ENCODE measurements at regions not wholly inside any gene's neighbourhood (a gene's known extent, or its start where the extent isn't known, plus 50 kb on each side); places are given as distances from the start of the nearest gene placed in this dataset.
A peak's percentile ranks its signal among the peaks of the same experiment; 100 is the strongest.
"Not testable (repeated sequence)": the region's sequence is repeated elsewhere in the genome, so short reads cannot be mapped to it uniquely, and the experiment has no call there.

DNA sequence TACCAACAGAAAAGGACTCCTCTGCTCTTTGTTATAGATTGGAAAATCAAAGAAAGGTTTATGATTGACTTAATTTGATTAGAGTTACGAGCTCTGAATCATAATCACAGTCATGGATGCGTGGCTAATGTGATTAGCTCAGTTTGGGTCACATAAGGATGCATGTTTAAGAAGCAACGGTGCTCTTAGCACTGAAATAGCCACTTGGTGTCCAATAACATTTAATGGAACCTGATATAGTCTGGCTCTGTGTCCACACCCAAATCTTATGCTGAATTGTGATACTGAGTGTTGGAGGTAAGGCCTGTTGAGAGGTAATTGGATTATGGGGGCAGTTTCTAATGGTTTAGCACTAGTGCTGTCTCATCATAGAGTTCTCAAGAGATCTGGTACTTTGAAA, 501.6 kb downstream of the SLC6A15 start:
- ChIA-PET POLR2A (no interaction called here), CTCF (interaction anchor here (0.6 kb wide), 2 partner anchors 20 to 1674 kb away, joined by 3 to 5 read pairs; no protein-coding TSS in a partner anchor)
- no TSS peak for BruUV-seq (replicated peaks)
- Mint-ChIP-seq H3K9me3 (ENCODE audit: unreplicated experiment) (peaks cover 7% of the 10 kb centered on the region), H3K4me1 (ENCODE audit: insufficient read depth, unreplicated experiment) (no peaks in the 10 kb centered on the region), H3K36me3 (ENCODE audit: insufficient read depth, unreplicated experiment) (no peaks in the 10 kb centered on the region), H3K4me3 (ENCODE audit: unreplicated experiment) (no peak overlapping the region), H3K27me3 (ENCODE audit: insufficient read depth, unreplicated experiment) (no peaks in the 10 kb centered on the region), H3K27ac (ENCODE audit: low read depth, unreplicated experiment) (no peak overlapping the region)
- intact Hi-C loops (cut with micrococcal nuclease) = no loop called here
- DNase-seq (ENCODE audit: unreplicated experiment) = no peak
- TF ChIP-seq, protein P1, sequence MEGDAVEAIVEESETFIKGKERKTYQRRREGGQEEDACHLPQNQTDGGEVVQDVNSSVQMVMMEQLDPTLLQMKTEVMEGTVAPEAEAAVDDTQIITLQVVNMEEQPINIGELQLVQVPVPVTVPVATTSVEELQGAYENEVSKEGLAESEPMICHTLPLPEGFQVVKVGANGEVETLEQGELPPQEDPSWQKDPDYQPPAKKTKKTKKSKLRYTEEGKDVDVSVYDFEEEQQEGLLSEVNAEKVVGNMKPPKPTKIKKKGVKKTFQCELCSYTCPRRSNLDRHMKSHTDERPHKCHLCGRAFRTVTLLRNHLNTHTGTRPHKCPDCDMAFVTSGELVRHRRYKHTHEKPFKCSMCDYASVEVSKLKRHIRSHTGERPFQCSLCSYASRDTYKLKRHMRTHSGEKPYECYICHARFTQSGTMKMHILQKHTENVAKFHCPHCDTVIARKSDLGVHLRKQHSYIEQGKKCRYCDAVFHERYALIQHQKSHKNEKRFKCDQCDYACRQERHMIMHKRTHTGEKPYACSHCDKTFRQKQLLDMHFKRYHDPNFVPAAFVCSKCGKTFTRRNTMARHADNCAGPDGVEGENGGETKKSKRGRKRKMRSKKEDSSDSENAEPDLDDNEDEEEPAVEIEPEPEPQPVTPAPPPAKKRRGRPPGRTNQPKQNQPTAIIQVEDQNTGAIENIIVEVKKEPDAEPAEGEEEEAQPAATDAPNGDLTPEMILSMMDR (IDR thresholded peaks at IDR 0.05; ENCODE audit: unreplicated experiment) = no peak

DNA sequence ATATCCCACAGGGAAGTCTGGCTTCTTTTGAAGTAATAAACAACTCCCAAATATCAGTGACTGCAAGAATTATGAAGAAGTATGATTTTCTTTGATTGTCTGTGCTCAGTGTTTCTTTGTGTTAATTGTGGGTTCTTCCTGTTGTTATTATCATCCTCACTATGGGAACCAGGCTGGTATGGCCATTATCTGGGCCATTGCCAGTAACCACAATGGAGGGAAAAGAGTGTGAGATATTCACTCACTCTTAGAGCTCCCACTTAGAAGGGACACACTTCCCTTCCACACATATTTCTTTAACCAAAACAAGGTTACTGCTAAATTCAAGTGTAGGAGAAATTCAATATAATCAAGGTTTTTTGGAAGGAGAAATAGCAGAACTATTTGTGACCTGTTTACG, 503.7 kb downstream of the SLC6A15 start:
- H3K4me3 Mint-ChIP-seq (ENCODE audit: unreplicated experiment) = no peak overlapping the region
- intact Hi-C loops (cut with micrococcal nuclease) = no loop called here
- H3K4me1 Mint-ChIP-seq (ENCODE audit: insufficient read depth, unreplicated experiment) = no peaks in the 10 kb centered on the region
- H3K27me3 Mint-ChIP-seq (ENCODE audit: insufficient read depth, unreplicated experiment) = no peaks in the 10 kb centered on the region
- BruUV-seq (replicated peaks) = no TSS peak
- ChIA-PET POLR2A (no interaction called here), CTCF (interaction anchor here (0.8 kb wide), 1 partner anchor 12 kb away, joined by 4 read pairs; no protein-coding TSS in a partner anchor)
- DNase-seq (ENCODE audit: unreplicated experiment) = peak; percentile 3
- TF ChIP-seq, protein P1 (IDR thresholded peaks at IDR 0.05; ENCODE audit: unreplicated experiment) = no peak
- no peaks in the 10 kb centered on the region for H3K36me3 Mint-ChIP-seq (ENCODE audit: insufficient read depth, unreplicated experiment)
- H3K27ac Mint-ChIP-seq (ENCODE audit: low read depth, unreplicated experiment) = no peak overlapping the region
- H3K9me3 Mint-ChIP-seq (ENCODE audit: unreplicated experiment) = peaks cover 12% of the 10 kb centered on the region

DNA sequence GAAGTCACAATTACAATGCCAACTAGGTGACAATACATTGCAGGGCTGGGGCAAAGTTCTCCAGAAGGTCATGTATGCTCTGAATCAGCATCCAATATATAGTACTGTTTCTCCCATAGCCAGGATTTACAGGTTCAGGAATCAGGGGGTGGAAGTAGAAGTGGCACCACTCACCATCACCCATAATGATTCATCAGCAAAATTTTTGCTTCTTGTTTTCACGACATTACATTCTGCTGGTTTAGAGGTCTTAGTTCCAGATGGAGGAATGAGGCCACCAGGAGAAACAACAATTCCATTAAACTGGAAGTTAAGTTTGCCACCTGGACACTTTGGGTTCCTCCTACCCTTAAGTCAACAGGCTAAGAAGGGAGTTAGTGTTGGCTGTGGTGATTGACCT, 505.9 kb downstream of the SLC6A15 start:
- POLR2A ChIA-PET = interaction anchor here (0.5 to 0.6 kb wide), 2 partner anchors 31 to 61 kb away, joined by 3 read pairs; no protein-coding TSS in a partner anchor
- CTCF ChIA-PET; H3K4me3 Mint-ChIP-seq (ENCODE audit: unreplicated experiment); H3K4me1 Mint-ChIP-seq (ENCODE audit: insufficient read depth, unreplicated experiment); H3K27ac Mint-ChIP-seq (ENCODE audit: low read depth, unreplicated experiment); BruUV-seq (replicated peaks); H3K27me3 Mint-ChIP-seq (ENCODE audit: insufficient read depth, unreplicated experiment); H3K36me3 Mint-ChIP-seq (ENCODE audit: insufficient read depth, unreplicated experiment); DNase-seq (ENCODE audit: unreplicated experiment); intact Hi-C loops (cut with micrococcal nuclease): not testable (repeated sequence)
- peaks cover 12% of the 10 kb centered on the region for H3K9me3 Mint-ChIP-seq (ENCODE audit: unreplicated experiment)

DNA sequence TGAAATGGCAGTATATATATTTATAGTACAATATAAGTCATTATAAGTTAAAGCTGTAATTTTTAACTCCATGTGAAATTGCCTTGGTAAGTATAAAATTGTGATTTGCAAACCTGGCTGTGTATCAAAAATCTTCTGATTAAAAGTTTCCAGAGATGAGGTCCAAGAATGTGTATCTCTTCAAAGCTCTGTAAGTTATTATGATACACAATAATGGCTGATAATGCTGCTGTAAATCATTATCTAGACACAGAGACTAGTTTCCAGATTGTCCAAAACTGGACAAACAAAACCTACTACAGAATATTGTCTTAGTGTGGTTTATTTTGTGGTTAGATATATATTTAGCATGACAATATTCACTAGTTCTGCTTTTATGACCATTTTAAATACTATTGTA, 514.8 kb downstream of the SLC6A15 start:
- no peaks in the 10 kb centered on the region for H3K9me3 Mint-ChIP-seq (ENCODE audit: unreplicated experiment)
- no TSS peak for BruUV-seq (replicated peaks)
- H3K27ac Mint-ChIP-seq (ENCODE audit: low read depth, unreplicated experiment) = no peak overlapping the region
- intact Hi-C loops (cut with micrococcal nuclease) = loop anchor here (2.0 to 10.0 kb wide), 2 partner anchors 1393 to 1711 kb away; partner anchors contain the start of gene TMTC2
- no peaks in the 10 kb centered on the region for H3K27me3 Mint-ChIP-seq (ENCODE audit: insufficient read depth, unreplicated experiment)
- ChIA-PET CTCF (interaction anchor here (0.6 to 3.7 kb wide), 8 partner anchors 11 to 1874 kb away, joined by 3 to 19 read pairs (median 6); no protein-coding TSS in a partner anchor), POLR2A (no interaction called here)
- H3K4me1 Mint-ChIP-seq (ENCODE audit: insufficient read depth, unreplicated experiment) = no peaks in the 10 kb centered on the region
- H3K4me3 Mint-ChIP-seq (ENCODE audit: unreplicated experiment) = no peak overlapping the region
- no peaks in the 10 kb centered on the region for H3K36me3 Mint-ChIP-seq (ENCODE audit: insufficient read depth, unreplicated experiment)
- TF ChIP-seq, protein P1 (IDR thresholded peaks at IDR 0.05; ENCODE audit: unreplicated experiment) = no peak
- DNase-seq (ENCODE audit: unreplicated experiment) = no peak

DNA sequence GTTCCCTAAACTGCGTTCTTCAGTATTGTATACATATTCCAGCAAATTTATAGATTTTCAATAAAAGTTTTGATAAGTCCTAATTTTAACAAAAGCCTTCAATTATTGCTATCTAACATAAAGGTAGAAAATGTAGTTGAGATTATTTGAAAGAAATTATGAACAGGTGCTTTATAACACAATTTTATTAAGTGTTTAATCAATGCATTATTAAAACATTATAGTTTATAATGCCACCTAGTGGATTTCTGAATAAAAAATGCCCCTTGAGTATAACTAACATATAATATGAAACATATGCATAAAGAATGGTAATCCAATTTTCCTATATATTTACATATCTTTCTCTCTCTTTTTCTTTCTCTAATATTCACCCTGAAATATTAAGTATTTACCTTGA, 515.3 kb downstream of the SLC6A15 start:
- no peaks in the 10 kb centered on the region for H3K36me3 Mint-ChIP-seq (ENCODE audit: insufficient read depth, unreplicated experiment)
- CTCF ChIA-PET = interaction anchor here (0.6 to 3.7 kb wide), 12 partner anchors 12 to 1874 kb away, joined by 3 to 19 read pairs (median 4); no protein-coding TSS in a partner anchor
- H3K27ac Mint-ChIP-seq (ENCODE audit: low read depth, unreplicated experiment) = no peak overlapping the region
- POLR2A ChIA-PET = no interaction called here
- intact Hi-C loops (cut with micrococcal nuclease) = loop anchor here (2.0 to 10.0 kb wide), 2 partner anchors 1392 to 1710 kb away; partner anchors contain the start of gene TMTC2
- H3K27me3 Mint-ChIP-seq (ENCODE audit: insufficient read depth, unreplicated experiment) = no peaks in the 10 kb centered on the region
- TF ChIP-seq, protein P1 (IDR thresholded peaks at IDR 0.05; ENCODE audit: unreplicated experiment) = peak; percentile 36
- peak; percentile 12 for DNase-seq (ENCODE audit: unreplicated experiment)
- no peak overlapping the region for H3K4me3 Mint-ChIP-seq (ENCODE audit: unreplicated experiment)
- no TSS peak for BruUV-seq (replicated peaks)
- no peaks in the 10 kb centered on the region for H3K9me3 Mint-ChIP-seq (ENCODE audit: unreplicated experiment)
- no peaks in the 10 kb centered on the region for H3K4me1 Mint-ChIP-seq (ENCODE audit: insufficient read depth, unreplicated experiment)

DNA sequence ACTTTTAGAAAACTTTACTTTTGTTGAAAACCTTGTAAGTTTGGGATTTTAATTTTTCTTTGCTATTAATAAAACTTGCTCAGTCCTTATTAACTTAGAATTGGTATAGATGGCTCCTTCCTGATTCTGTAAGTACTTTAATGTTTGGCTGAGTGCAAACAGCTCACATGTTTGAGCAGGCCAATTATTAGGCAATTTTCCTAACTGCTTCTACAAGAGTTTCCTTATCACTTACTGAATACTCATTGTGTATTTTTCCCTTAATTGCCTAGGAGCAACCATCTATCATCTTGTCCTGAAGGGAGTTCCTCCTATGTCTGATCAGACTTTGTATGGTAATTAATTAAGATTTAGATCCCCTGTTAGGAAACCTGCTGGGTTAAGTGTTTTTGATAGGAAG, 521.4 kb downstream of the SLC6A15 start:
- H3K27me3 Mint-ChIP-seq (ENCODE audit: insufficient read depth, unreplicated experiment); CTCF ChIA-PET; H3K4me3 Mint-ChIP-seq (ENCODE audit: unreplicated experiment); H3K4me1 Mint-ChIP-seq (ENCODE audit: insufficient read depth, unreplicated experiment); DNase-seq (ENCODE audit: unreplicated experiment); H3K36me3 Mint-ChIP-seq (ENCODE audit: insufficient read depth, unreplicated experiment); BruUV-seq (replicated peaks); POLR2A ChIA-PET; H3K27ac Mint-ChIP-seq (ENCODE audit: low read depth, unreplicated experiment): not testable (repeated sequence)
- intact Hi-C loops (cut with micrococcal nuclease) = loop anchor here (10.0 kb wide), 1 partner anchor 1386 kb away; no protein-coding TSS in a partner anchor
- H3K9me3 Mint-ChIP-seq (ENCODE audit: unreplicated experiment) = peaks cover 16% of the 10 kb centered on the region

All from MCF 10A (cell line).